ENCODE measurements at regions not wholly inside any gene's neighbourhood (a gene's known extent, or its start where the extent isn't known, plus 50 kb on each side); places are given as distances from the start of the nearest gene placed in this dataset.

DNA sequence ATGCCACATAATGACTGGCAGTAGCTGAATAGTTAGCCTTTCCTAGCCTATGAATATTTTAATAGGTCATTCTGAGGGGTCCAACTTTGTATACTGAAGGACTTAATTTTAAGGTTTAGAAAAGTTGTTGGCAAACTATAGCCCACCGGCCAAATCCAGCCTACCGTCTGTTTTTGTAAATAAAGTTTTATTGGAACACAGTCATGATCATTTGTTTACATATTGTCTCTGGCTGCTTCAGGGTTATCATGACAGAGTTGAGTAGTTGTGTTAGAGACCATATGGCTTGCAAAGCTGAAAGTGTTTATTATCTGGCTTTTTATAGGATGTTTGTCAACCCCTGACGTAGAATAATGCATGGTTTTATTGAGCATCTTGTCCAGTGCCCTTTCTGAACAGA lies 73.4 kb downstream of the NTMT2 start:
- no peak for DNase-seq (ENCODE audit: low spot score)

DNA sequence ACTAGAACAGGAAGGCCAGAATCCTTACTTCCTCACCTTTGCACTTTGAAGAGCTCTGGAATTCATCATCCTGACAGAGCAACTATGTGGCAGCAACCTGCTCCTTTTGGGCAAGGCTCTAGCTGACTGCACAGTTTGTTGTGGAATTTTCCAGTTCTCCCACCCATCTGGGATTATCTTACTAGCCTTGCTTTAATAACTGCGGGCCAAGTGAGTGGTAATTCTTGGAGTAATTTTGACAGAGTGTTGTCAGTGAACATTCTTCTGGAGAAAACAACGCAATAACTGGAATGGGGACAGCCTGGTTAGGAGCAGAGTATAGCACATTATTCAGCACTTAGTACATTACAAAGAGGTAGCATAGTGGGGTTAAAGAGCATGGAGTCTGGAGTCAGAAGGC lies 75.3 kb downstream of the NTMT2 start:
- no peak for DNase-seq (ENCODE audit: low spot score)

DNA sequence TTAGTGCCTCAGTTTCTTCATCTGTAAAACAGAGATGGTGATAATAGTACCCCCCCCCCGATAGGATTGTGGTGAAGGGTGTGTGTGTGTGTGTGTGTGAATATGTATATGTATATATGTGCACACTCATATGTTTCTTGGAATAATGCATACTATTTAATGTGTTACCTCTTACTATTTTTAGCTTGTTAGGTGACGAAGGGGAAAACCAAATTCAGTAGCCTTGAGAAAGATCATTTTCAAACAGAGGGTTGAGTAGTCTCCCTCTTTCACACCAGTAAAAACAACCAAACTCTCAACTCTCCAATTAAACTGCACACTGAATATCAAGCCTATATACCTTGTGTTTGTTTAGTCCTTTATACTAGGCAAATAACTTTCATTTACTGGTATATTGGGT lies 75.7 kb downstream of the NTMT2 start:
- no peak for DNase-seq (ENCODE audit: low spot score)

DNA sequence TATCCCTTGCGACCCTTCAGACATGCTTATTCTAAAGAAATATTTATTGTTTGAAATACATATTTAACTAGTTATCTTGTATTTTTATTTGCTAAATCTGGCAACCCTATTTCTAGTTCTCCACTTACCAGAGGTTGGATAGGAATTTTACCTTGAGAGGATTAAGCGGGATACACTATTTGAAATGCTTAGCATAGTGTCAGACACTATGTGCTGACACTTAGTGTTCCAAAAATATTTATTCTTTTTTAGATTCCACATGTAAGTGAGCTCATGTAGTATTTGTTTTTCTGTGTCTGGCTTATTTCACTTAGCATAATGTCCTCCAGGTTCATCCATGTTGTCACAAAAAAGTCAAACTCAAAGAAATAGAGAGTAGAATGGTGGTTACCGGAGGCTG lies 78.7 kb downstream of the NTMT2 start:
- DNase-seq (ENCODE audit: low spot score): no peak

DNA sequence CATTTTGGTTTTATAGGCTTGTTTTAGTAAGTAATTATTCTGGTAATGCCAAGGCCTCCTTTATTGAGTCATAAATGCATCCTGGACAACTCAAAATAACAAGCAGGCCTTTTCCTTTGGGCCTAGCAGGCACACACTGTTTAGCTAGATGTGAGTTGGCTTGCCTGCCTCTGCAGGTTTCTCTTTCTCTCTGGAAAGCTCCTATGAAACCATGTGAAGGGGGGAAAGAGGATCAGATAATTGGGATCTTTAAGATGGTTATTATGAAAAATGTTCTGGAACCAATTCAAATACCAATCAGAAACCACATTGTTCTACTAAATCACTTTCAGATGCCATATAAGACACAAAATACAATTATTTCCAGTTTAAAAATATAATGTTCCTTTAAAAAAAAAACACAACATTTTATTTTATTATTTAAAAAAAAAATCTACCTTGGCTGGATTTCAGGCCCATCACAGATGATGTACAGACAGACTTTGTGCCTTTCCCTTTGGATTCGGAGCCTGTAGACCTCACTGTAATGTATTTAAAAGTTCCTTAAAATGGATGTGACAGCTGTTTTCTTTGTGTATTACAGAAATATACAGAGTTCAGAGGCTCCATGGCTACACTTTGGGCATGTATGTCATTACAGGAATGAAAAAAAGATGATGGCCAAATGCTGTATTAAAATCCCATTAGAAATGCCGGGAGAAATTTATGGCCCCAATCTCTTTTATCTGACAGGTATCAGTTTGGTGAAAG lies 80.2 kb downstream of the NTMT2 start:
- no peak for DNase-seq (ENCODE audit: low spot score)

DNA sequence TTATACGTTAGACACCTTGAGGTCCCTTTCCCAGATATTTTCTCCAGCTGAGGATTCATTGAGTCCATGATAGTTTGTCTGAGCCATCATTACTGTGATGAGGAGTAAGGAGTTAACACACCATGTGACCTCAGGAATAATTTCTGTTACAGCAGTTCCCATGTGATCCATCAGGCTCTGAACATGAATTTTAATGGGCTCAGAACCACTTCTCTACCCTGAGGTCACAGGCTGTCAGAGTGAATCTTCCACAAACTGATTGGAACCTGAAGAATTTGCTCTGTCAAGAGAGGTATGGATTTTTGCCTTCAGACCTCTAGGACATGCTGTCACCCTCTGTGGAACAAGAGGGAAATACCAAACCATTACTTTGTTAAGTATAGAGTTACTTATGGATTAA lies 81.0 kb downstream of the NTMT2 start:
- DNase-seq (ENCODE audit: low spot score): no peak

DNA sequence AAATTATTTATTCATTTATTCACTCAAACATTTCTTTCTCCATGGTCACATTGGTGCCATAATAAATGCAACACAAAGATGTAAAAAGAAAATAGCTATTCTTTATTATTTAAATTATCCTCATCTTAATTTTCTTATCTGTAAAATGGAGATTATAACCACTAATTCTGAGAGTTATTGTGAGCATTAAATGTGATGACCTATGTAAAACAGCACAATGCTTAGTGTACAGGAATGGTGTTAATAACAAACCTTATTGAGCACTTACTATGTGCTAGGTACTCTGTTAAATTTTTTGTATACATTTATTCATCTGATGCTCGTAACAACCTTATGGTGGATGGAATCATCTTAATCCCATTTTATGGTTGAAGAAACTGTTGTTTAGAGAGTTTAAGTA lies 84.6 kb downstream of the NTMT2 start:
- DNase-seq (ENCODE audit: low spot score): no peak

DNA sequence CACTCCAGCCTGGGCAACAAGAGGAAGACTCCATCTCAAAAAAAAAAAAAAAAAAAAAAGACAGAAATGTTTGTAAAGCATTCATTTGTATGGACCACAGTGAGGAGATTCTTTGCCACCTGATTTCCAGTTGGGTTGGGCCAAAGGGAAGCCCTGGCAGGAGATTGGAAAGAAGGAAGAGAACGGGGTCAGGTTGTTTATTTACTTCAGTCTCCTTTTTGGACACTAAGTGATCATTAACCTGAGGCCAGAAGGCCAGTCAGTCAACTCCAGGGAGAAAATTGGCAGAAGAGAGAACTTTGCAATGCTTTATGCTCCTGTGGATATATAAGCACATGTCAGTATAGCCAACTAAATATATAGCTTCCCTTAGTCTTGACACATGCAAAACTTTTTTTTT lies 85.9 kb downstream of the NTMT2 start:
- DNase-seq (ENCODE audit: low spot score): no peak

DNA sequence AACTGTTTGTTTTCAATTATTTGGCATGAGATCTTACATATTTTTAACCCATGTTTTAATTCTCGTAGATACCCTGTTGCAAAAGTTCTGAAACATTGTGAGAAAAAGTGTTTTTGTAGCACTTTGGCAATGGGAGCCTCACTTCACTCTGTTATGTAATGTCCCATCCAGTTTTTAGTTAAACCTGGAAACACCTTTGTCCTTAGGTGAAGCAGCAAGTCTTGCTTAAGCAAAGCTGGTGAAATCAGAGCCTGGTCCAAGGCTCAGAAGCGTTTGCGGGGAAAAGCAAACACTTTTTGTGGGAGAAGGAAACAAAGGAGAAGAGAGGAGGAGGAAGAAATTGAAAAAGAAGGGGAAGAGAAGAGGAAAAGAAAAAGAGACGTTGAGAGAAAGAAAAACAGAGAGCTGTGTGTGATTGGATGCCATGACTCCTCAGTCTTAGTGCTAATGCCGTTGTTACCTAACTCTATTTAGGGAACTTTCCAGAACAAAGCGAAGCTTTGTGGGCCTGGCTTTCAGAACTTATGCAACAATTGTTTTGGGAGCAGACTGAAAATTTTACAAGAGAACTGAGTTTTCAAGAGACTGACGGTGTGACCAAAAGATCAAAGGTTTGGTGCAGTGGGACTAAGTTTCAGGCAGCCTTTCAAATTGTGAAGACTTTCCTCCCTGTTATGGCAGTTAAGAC lies 93.1 kb downstream of the NTMT2 start:
- DNase-seq (ENCODE audit: low spot score): no peak

DNA sequence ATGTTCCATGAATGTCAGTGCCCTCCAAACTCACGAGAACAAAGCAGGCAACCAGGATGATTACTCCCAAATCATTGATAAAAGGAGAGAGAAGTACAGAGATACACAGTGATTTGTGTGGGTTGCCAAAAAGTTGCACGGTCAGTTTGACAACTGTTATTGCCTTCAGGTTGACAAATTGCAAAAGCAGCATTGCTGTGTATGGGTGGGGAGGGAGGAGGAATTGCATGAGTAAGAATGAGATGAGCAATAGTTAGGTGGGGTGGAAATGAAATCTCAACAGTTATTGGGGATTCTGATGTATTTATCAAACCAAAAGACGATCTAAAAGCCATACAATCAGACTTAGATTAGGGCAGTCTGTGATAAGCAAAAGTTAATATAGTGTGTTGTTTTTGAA lies 93.7 kb downstream of the NTMT2 start:
- peak; percentile 17 for DNase-seq (ENCODE audit: low spot score)

DNA sequence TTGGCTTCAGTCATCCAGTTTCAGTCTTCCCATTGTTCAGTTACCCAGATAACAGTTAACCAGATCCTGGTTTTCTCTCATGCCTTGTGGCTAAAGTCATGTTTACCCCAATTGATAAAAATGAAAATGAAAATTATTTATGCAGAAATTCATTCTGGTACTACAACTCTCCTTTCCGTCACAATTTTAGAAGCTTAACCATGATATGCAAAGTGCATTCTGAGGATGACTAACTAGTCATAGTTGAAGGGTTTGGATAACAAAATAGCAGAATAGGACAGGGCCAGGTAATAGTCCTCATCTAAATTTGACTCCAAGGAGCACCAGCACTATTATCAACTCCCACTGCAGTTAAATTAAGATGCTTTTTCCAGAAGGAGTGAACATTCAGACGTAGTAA lies 94.7 kb downstream of the NTMT2 start:
- DNase-seq (ENCODE audit: low spot score): no peak

DNA sequence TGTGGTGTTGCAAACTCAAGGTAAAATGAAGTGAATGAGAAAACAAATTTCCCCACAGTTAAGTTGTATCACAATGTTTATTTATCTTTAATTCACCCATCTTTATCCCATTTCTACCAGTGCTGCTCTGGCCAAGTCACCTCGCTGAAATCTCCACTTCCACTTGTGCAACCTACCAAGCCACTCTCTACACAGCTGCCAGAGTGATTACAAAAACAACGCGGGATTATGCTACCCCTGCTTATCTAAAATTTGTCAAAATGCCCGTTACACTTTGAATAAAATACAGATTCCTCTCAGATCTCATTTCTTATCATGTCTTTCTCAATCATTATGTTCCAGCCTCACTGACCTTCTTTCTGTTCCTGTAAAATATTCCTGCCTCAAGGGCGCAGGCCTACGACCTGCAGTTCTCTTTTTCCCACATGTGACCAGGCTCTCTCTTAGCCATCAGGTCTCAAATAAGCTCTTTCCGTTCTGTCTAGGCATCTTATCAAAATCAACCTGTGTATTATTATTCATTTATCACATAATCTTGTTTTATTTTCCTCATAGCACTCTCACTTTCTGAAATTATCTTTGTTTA lies 95.6 kb downstream of the NTMT2 start:
- DNase-seq (ENCODE audit: low spot score): no peak

DNA sequence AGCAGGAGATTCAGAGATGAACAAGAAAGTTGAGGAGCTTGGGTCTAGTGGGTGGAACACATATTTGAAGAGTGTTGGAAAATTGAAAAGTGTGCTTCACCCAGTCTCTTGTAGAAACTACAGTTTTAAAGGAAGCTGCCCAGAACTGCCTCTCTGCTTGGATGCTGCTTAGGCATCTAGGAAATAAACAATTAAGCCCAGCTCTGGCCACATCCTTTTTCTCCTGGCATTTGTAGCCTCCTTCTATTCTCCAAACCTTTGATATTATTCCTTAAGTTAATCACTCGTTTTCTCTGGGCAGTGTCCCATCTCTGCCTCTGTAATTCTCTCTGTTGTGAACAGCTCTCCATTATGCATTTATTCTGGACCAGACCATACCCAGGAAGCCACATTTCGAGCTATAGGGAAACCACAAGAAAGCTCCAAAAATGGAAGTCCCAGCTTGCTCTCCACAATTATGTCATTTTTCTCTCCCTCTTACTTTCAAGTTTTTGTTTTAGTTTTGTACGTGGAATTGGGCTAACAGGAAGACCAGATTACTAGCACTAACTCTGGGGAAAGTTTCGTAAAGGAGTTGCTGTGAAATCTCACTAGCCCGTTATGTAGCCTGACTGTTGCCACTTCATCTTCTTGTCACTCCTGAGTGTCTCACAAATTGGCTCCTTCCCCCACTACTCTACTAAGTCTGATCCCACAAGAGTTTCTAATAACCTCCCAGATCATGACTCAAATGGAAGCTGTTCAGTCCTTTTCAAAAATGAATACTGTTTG lies 102.2 kb downstream of the NTMT2 start:
- peak; percentile 30 for DNase-seq (ENCODE audit: low spot score)

DNA sequence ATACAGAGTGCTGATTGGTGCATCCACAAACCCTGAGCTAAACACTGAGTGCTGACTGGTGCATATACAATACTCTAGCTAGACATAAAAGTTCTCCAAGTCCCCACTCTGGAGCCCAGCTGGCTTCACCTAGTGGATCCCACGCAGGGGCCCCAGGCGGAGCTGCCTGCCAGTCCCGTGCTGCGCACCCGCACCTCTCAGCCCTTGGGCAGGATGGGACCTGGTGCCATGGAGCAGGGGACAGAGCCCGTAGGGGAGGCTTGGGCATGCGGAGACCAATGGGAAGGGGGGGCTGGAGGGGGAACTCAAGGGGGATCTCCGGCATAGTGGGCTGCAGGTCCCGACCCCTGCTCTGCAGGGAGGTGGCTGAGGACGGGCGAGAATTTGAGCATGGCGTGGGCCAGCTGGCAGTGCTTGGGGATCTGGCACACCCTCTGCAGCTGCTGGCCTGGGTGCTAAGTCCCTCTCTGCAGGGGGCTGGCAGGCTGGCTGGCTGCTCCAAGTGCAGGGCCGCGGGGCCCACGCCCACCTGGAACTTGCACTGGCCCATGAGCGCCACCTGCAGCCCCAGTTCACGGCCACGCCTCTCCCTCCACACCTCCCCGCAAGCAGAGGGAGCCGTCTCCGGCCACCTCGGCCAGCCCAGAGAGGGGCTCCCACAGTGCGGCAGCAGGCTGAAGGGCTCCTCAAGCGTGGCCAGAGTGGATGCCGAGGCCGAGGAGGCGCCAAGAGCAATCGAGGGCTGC lies 104.9 kb downstream of the NTMT2 start:
- no peak for DNase-seq (ENCODE audit: low spot score)

DNA sequence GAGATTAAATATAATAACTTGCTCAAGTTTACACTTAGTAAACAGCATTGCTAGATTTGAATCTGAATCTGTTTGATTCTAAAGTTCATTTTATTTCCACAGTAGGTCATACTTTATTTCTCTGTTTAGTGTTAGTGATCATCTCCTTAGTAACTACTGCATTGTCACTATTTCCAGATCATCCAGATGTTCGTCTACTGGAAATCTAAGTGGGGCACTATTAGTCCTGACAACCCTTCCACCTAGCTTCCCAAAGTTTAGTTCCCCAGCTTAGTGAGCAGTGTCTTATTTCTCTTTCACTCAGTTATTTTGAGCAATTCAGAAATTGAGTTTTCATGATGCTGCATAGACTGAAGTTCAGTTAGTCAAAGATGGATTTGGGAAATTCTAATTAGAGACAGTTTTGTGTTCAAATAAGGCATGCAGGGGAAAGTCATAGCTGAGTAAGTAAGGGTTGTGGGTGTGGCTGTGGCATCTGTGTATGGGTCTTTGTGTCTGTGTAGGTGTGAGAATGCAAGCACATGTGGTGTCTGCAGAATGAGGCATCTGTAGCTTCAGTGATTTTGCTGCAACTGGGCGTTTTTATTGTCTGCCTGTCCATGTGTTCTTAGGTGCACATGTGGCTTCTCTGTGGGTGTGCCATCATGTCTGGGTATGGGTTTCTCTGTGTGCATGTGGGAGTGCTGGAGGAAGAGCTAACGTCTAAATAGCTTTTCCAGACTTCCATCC lies 107.3 kb downstream of the NTMT2 start:
- DNase-seq (ENCODE audit: low spot score): no peak

DNA sequence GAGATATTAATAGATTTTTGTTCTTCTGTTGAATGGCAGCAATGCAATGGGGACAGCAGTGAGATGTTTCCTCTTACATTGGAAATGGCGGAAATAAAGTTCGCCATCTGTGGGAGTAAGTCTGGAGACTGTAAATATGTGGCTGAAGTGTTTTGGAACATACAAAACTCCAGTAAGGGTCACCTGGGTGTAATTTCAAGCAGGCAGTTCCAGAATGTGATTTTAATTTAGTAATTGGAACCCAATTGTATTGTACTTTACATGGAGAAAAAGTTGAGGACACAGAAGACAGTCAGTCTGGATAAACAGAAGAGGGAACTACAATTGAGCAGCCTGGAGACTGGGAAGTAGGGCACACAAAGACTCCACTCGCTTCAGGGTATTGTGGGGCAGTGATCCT lies 108.6 kb downstream of the NTMT2 start:
- DNase-seq (ENCODE audit: low spot score): no peak

DNA sequence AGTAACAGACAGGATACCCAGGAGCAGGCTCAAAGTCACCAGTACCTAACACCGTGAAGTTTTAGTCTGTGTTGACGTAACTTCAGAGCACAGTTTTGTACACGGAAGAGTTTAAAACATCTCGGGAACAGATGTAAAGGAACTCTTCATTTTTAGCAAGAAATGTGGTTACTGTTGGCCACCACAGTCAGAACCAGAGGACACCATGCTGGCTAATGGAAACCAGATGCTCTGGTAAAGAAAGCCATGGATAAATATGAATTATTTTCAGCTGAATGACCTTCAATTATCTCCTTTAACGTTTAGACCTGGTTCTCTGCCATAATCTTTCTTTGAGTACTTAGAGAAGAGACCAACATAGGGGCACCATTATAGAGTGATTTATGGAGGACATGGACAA lies 115.9 kb downstream of the NTMT2 start:
- DNase-seq (ENCODE audit: low spot score): peak; percentile 23

DNA sequence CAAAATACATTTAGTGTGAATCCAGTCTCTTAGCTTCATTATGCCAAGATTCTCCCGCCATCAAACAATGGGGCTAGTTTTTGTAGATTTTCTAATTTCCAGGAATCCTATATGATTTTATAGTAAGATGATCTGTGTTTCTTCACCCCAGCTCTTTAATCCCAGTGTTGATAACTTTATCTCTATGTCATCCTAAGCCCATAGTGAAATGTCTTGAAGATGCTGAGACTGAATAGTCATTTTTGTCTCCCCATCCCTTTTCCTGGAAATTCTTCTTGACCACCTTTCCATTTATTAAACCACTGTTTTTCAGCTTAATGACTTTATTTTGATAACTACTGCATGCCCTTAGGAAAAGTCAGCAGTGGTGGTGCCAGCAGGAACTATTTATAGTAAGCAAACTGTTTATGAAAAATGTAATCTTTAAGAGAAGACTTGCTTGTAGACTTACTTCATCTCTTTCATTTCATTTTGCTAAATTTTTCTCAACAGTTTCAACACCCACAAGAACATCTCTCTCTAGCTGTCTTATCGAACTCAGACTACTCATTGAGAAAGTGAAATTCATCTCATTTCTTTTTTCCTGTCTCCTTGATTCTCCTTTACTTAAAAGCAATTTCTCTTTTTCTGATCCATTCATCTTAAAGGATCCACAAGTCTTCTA lies 116.6 kb downstream of the NTMT2 start:
- DNase-seq (ENCODE audit: low spot score): no peak

DNA sequence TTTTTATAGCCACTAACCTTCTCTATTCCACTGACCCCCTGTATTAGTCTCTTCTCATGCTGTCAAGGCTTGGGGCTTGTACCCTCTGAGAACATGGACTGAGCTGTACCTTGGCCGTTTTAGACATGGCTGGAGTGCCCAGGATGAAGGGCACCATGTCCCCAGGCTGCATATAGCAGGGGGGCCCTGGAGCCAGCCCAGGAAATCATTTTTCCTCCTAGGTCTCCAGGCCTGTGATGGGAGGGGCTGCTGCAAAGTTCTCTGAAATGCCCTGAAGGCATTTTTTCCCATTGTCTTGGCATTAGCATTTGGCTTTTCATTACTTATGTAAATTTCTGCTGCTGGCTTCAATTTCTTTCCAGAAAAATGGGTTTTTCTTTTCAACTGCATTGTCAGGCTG lies 119.5 kb downstream of the NTMT2 start:
- DNase-seq (ENCODE audit: low spot score): no peak

DNA sequence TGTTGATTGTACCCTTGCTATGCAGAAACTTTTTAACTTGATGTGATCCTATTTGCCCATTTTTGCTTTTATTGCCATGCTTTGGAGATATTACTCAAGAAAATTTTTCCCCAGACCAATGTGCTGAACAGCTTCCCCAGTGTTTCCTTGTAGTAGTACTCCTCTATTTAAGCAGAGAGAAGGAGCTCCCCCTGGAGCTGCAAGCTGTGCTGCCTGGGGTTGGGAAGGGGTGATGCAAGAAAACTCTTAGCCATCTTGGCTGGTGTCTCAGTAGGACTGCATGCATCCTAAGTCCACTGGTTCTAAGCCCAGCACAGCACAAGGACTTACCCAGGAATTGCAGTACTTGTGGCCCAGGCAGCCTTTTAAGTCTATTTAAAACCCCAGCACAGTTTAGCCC lies 121.6 kb downstream of the NTMT2 start:
- no peak for DNase-seq (ENCODE audit: low spot score)

All from AG08396 (cell line).